ENCODE measurements at regions not wholly inside any gene's neighbourhood (a gene's known extent, or its start where the extent isn't known, plus 50 kb on each side); places are given as distances from the start of the nearest gene placed in this dataset.

DNA sequence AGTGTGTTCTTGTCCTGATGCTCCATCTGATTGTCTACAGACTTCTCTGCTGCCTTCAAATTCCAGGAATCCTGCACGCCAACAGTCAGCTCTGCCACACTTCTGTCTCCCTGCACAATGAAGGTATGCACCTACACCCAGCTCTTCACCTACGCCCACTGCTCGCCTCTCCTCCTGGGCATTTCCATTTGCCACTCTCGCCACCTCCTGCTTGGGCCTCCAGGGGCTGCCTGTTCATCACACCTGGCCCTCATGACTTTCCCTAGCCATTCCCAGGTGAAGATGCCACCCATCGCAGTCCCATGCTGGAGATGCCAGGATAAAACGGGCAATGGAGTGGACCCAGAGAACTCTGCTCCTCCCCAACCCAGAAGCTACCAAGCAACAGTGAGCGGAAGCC, 96.5 kb upstream of the ATP1A1 start:
- TF ChIP-seq POLR2AphosphoS5 (IDR thresholded peaks at IDR 0.05; ENCODE audit: borderline replicate concordance, low read depth, low read length): no peak
- no peak for TF ChIP-seq FOXP2 (optimal IDR thresholded peaks at IDR 0.05; ENCODE audit: control extremely low read depth, extremely low read length, insufficient read depth)
- no peak for TF ChIP-seq EZH2 (IDR thresholded peaks at IDR 0.05)
- no peaks in the 10 kb centered on the region for H3K9me3 ChIP-seq (ENCODE audit: low read depth, low read length)
- no peak for DNase-seq (ENCODE audit: low read depth, low spot score)
- no peaks in the 10 kb centered on the region for H3K36me3 ChIP-seq (ENCODE audit: insufficient read depth, low read length)
- H3K27ac ChIP-seq: no peak overlapping the region
- H3K9ac ChIP-seq (ENCODE audit: insufficient read length): no peak overlapping the region
- no peak overlapping the region for H3K4me3 ChIP-seq

DNA sequence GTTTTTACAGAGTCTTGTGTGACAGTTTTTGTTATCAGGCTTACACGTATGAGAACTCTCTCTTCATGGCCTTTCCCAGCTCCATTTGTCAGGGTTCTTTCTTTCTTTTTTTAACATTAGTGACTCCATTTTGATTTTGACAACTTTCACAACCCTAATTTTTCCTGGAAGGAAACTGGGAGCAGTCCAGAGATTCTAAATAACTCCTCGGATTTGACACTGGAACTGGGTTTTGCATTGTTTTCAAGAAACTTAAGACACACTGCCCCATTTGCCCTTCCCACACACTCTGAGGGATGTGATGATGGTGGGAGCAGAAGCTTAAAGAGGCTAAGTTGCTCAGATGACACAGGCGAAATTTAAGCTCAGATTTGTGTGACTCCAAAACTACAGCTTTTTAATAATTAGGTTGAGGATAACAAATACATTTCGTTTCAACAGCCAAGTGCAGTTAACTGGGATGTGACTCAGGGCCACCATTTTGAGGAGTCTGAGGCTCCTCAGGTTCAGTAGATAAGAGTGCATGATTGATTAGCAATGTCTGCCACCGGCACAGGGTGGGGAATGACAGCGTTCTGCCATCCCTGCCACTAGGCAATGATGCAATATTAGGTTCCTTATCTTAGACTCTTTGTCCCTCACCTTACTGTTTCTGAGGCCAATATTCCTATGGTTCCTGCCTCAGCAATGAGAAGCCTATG, 95.1 kb upstream of the ATP1A1 start:
- H3K9me3 ChIP-seq (ENCODE audit: low read depth, low read length): no peaks in the 10 kb centered on the region
- TF ChIP-seq POLR2AphosphoS5 (IDR thresholded peaks at IDR 0.05; ENCODE audit: borderline replicate concordance, low read depth, low read length) (no peak), FOXP2 (optimal IDR thresholded peaks at IDR 0.05; ENCODE audit: control extremely low read depth, extremely low read length, insufficient read depth) (no peak), EZH2 (IDR thresholded peaks at IDR 0.05) (no peak)

DNA sequence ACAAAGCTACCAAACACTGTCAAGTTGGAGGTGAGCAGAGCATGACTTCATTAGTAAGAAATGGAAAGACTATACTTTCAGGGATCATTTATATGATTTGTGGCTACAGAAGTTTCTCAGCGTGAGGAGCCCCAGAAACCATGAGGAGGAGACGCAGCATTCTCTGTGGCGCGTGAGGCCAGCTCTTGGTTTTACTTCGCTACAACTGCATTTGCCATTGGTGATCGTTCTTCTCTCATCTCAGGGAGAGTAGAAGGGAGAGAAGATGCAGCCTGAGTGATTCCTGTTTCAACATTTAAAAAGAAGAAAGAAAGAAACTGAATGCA, 94.5 kb upstream of the ATP1A1 start:
- no peaks in the 10 kb centered on the region for H3K9me3 ChIP-seq (ENCODE audit: low read depth, low read length)
- no peaks in the 10 kb centered on the region for H3K36me3 ChIP-seq (ENCODE audit: insufficient read depth, low read length)
- no peak overlapping the region for H3K27ac ChIP-seq
- no peak overlapping the region for H3K9ac ChIP-seq (ENCODE audit: insufficient read length)
- H3K4me3 ChIP-seq: no peak overlapping the region
- no peak for TF ChIP-seq FOXP2 (optimal IDR thresholded peaks at IDR 0.05; ENCODE audit: control extremely low read depth, extremely low read length, insufficient read depth)
- no peak for TF ChIP-seq EZH2 (IDR thresholded peaks at IDR 0.05)
- no peak for TF ChIP-seq POLR2AphosphoS5 (IDR thresholded peaks at IDR 0.05; ENCODE audit: borderline replicate concordance, low read depth, low read length)
- no peak for DNase-seq (ENCODE audit: low read depth, low spot score)

More for the DNA sequence above, 95.1 kb upstream of the ATP1A1 start:
- H3K4me3 ChIP-seq: no peak overlapping the region
- H3K27ac ChIP-seq: no peak overlapping the region
- no peak overlapping the region for H3K9ac ChIP-seq (ENCODE audit: insufficient read length)
- no peak for DNase-seq (ENCODE audit: low read depth, low spot score)
- no peaks in the 10 kb centered on the region for H3K36me3 ChIP-seq (ENCODE audit: insufficient read depth, low read length)

DNA sequence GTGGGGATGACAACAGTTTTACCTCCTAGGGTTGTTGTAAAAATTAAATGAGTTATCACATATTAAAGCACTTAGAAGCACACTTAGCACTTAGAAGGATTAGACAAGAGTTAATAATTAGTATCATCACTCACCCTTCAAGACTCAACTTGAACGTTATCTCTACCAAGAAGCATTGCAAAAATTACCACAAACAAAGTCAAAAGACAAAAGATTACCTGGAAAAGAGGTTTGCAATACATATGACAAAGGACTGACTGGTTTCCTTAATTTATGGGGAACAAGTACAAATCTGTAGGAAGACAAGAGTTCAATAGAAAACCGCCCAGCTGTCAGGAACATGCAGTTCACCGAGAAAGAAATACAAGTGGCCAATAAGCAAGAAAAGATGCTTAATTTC, 93.3 kb upstream of the ATP1A1 start:
- H3K9ac ChIP-seq (ENCODE audit: insufficient read length): no peak overlapping the region
- H3K4me3 ChIP-seq: no peak overlapping the region
- DNase-seq (ENCODE audit: low read depth, low spot score): no peak
- no peaks in the 10 kb centered on the region for H3K9me3 ChIP-seq (ENCODE audit: low read depth, low read length)
- no peak for TF ChIP-seq EZH2 (IDR thresholded peaks at IDR 0.05)
- no peak for TF ChIP-seq FOXP2 (optimal IDR thresholded peaks at IDR 0.05; ENCODE audit: control extremely low read depth, extremely low read length, insufficient read depth)
- no peak for TF ChIP-seq POLR2AphosphoS5 (IDR thresholded peaks at IDR 0.05; ENCODE audit: borderline replicate concordance, low read depth, low read length)
- H3K36me3 ChIP-seq (ENCODE audit: insufficient read depth, low read length): no peaks in the 10 kb centered on the region
- H3K27ac ChIP-seq: no peak overlapping the region

DNA sequence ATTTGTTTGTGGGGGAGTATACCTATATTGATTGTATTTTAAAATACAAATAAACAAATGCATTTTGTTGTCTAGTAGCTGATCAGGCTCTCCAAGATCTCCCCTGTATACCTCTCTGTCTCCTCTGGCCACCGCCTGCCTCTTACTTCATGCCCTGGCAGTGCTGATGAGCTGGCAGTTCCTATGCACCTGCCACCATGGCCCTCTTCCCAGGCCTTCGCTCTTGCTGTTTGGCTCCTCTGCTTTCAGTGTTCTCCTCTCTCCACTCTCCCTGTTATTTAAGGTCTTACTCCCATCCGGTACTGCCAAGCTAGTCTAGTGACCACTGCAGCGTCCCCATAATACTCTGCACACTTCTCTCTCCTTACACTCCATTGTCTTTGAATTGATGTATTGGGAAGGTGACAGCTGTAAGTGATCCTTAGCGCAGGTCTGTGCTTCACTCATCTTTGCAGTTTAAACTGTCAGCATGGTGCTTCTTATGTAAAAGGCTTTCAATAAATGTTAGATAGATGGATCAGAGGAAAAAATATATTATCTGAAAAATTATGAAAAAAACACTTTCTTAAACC, 88.1 kb upstream of the ATP1A1 start:
- no peak overlapping the region for H3K27ac ChIP-seq
- no peaks in the 10 kb centered on the region for H3K9me3 ChIP-seq (ENCODE audit: low read depth, low read length)
- no peak overlapping the region for H3K9ac ChIP-seq (ENCODE audit: insufficient read length)
- no peak for DNase-seq (ENCODE audit: low read depth, low spot score)
- TF ChIP-seq EZH2 (IDR thresholded peaks at IDR 0.05): no peak
- TF ChIP-seq FOXP2 (optimal IDR thresholded peaks at IDR 0.05; ENCODE audit: control extremely low read depth, extremely low read length, insufficient read depth): no peak
- TF ChIP-seq POLR2AphosphoS5 (IDR thresholded peaks at IDR 0.05; ENCODE audit: borderline replicate concordance, low read depth, low read length): no peak
- no peak overlapping the region for H3K4me3 ChIP-seq
- no peaks in the 10 kb centered on the region for H3K36me3 ChIP-seq (ENCODE audit: insufficient read depth, low read length)

DNA sequence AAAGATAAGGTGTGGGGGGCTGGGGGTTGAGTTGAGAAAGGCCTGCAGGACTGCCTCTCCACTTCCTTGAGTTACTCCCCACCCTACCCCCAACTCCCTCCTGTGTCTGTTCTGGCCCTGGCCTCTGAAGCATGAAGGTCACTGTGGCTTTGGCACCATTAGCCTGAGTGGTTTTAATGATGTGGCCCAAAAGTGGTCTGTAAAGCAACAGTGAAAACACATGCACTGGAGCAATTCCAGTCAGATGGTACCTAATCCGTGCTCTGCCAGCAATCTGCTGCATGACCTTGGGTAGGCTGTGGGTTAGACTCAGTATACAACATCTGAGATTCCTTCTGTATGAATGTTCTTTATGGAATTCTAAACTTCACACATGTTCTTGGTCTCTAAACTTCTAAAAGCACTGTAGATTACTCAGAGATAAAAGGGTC, 86.5 kb upstream of the ATP1A1 start:
- H3K9ac ChIP-seq (ENCODE audit: insufficient read length): no peak overlapping the region
- H3K27ac ChIP-seq: peak overlapping the region; percentile 65
- no peak for TF ChIP-seq FOXP2 (optimal IDR thresholded peaks at IDR 0.05; ENCODE audit: control extremely low read depth, extremely low read length, insufficient read depth)
- TF ChIP-seq EZH2 (IDR thresholded peaks at IDR 0.05): no peak
- TF ChIP-seq POLR2AphosphoS5 (IDR thresholded peaks at IDR 0.05; ENCODE audit: borderline replicate concordance, low read depth, low read length): no peak
- no peak overlapping the region for H3K4me3 ChIP-seq
- DNase-seq (ENCODE audit: low read depth, low spot score): no peak
- no peaks in the 10 kb centered on the region for H3K9me3 ChIP-seq (ENCODE audit: low read depth, low read length)
- no peaks in the 10 kb centered on the region for H3K36me3 ChIP-seq (ENCODE audit: insufficient read depth, low read length)

DNA sequence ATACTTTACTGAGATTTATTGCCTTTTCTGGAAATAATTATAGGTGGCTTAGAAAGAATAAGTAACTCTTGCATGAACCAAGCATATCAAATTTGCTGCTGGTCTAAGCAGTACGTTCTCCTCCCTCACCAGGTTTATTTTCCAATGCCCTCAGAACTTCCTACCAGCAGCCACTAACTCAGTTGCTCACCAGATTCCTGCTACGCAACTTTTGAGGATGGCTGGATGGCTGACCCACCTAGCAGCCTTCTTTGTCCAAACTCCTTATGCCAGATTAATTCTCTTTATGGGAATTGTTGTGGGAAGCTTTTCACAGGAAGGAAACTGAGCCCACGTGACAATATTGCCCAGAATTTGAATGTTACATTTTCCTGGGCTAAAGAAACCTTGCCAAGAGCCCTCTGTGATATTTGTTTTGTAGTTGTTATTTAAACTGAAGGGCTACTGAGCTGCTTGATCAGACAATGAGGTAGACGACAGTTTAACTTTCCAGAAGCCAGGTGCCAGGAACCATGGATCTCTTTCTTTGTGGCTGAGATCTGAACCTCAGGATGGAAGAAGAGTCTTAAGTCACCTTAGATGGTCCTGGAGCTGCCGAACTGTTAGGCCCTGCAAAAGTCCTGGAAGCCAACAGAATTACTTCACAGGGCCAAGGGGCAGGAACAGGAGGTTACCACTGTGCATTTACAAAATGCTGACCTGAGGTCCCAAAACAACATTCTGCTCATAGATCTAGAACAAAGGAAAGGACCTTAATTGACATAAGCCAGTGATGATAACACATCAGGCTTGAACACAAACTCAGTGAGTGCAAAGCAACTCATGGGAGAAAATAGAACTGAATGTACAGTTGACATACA, 85.5 kb upstream of the ATP1A1 start:
- no peak for DNase-seq (ENCODE audit: low read depth, low spot score)
- H3K9me3 ChIP-seq (ENCODE audit: low read depth, low read length): no peaks in the 10 kb centered on the region
- TF ChIP-seq POLR2AphosphoS5 (IDR thresholded peaks at IDR 0.05; ENCODE audit: borderline replicate concordance, low read depth, low read length) (no peak), FOXP2 (optimal IDR thresholded peaks at IDR 0.05; ENCODE audit: control extremely low read depth, extremely low read length, insufficient read depth) (no peak), EZH2 (IDR thresholded peaks at IDR 0.05) (no peak)
- no peak overlapping the region for H3K4me3 ChIP-seq
- H3K36me3 ChIP-seq (ENCODE audit: insufficient read depth, low read length): no peaks in the 10 kb centered on the region
- peak overlapping the region; percentile 65 for H3K27ac ChIP-seq
- no peak overlapping the region for H3K9ac ChIP-seq (ENCODE audit: insufficient read length)

DNA sequence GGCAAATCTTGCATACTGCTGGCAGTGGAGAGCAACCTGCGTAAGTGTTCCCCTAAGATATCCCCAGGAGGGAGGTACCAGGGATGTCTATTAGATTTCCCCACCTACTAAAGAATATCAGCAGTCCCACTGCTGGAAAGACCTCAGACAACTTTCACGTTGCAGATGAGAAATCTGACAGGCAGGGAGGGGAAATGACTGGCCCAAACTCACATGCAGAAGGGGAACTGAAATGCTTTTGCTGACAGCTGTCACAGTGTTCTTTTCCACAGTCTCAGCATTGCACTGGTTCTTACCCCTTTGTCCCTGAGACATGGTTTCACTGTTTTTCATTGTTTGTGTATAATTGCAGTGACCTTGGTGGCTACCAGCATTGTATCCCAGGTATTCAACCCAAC, 84.8 kb upstream of the ATP1A1 start:
- Histone ChIP-seq H3K9ac (ENCODE audit: insufficient read length) (no peak overlapping the region), H3K9me3 (ENCODE audit: low read depth, low read length) (no peaks in the 10 kb centered on the region), H3K27ac (no peak overlapping the region), H3K36me3 (ENCODE audit: insufficient read depth, low read length) (no peaks in the 10 kb centered on the region), H3K4me3 (no peak overlapping the region)
- no peak for TF ChIP-seq EZH2 (IDR thresholded peaks at IDR 0.05)
- DNase-seq (ENCODE audit: low read depth, low spot score): no peak

All from SK-N-MC (cell line).